ENCODE measurements at regions not wholly inside any gene's neighbourhood (a gene's known extent, or its start where the extent isn't known, plus 50 kb on each side); places are given as distances from the start of the nearest gene placed in this dataset.

DNA sequence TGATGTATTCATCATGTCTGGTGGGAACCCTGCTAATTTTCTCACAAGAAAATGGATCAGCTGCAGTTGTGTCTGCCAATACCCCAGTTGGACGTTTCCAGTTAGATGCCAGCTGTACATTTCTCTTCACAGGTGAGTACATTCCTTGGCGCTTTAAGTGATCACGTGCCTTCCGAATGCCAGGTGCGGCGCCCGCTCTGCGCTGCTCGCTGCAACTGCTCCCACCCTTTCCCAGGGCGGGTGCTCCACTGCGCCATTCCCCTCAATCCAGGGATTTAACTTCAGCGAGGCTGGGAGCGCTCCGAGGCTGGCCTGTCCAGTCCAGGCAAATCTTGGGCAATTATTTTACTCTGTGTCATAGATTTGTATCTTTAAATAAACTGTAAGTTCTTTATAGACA, 225.0 kb upstream of the RAB6C start:
- TF ChIP-seq, protein P1, sequence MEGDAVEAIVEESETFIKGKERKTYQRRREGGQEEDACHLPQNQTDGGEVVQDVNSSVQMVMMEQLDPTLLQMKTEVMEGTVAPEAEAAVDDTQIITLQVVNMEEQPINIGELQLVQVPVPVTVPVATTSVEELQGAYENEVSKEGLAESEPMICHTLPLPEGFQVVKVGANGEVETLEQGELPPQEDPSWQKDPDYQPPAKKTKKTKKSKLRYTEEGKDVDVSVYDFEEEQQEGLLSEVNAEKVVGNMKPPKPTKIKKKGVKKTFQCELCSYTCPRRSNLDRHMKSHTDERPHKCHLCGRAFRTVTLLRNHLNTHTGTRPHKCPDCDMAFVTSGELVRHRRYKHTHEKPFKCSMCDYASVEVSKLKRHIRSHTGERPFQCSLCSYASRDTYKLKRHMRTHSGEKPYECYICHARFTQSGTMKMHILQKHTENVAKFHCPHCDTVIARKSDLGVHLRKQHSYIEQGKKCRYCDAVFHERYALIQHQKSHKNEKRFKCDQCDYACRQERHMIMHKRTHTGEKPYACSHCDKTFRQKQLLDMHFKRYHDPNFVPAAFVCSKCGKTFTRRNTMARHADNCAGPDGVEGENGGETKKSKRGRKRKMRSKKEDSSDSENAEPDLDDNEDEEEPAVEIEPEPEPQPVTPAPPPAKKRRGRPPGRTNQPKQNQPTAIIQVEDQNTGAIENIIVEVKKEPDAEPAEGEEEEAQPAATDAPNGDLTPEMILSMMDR (conservative IDR thresholded peaks at IDR 0.05; ENCODE audit: low read depth, low read length): no peak
- no peak for DNase-seq (ENCODE audit: low read depth)
- H3K4me3 ChIP-seq (ENCODE audit: low read length): no peak overlapping the region

GRCh38 chr2:129754831-129755230, 224.6 kb upstream of the RAB6C start:
- TF ChIP-seq, protein P1 (conservative IDR thresholded peaks at IDR 0.05; ENCODE audit: low read depth, low read length): no peak
- H3K4me3 ChIP-seq (ENCODE audit: low read length): no peak overlapping the region
- no peak for DNase-seq (ENCODE audit: low read depth)

DNA sequence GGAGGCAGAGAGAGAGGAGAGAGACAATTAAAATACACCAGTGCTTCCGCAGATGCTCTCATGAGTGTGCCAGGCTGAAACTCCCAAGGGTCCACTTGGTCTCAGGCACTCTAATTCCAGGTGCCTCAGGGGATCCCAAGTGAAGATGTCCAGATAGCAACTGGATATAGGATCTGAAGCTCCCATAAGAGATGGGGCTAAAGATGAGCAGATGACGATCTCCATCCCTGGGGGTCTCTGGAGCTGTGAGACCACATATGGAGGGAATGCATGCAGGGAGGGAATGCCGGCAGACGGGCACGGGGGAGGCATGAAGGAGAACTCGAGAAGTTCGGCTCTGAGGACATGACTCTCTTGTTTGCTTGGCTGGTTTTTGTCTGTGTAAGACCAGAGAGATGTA, 223.7 kb upstream of the RAB6C start:
- no peak for DNase-seq (ENCODE audit: low read depth)
- TF ChIP-seq, protein P1 (conservative IDR thresholded peaks at IDR 0.05; ENCODE audit: low read depth, low read length): no peak

GRCh38 chr2:129756276-129756675, 223.2 kb upstream of the RAB6C start:
- TF ChIP-seq, protein P1 (conservative IDR thresholded peaks at IDR 0.05; ENCODE audit: low read depth, low read length): no peak
- DNase-seq (ENCODE audit: low read depth): no peak
- no peak overlapping the region for H3K4me3 ChIP-seq (ENCODE audit: low read length)

More for the DNA sequence above, 223.7 kb upstream of the RAB6C start:
- no peak overlapping the region for H3K4me3 ChIP-seq (ENCODE audit: low read length)

- no peak overlapping the region for H3K4me3 ChIP-seq (ENCODE audit: low read length)
- no peak for DNase-seq (ENCODE audit: low read depth)
- TF ChIP-seq, protein P1 (conservative IDR thresholded peaks at IDR 0.05; ENCODE audit: low read depth, low read length): no peak
Observed at GRCh38 chr2:129757366-129757914, 222.0 kb upstream of the RAB6C start.

- no peak for DNase-seq (ENCODE audit: low read depth)
- TF ChIP-seq, protein P1 (conservative IDR thresholded peaks at IDR 0.05; ENCODE audit: low read depth, low read length): no peak
- H3K4me3 ChIP-seq (ENCODE audit: low read length): no peak overlapping the region
Observed at GRCh38 chr2:129757915-129758783, 221.3 kb upstream of the RAB6C start.

Measured in retinal pigment epithelial cell (primary cell).